ENCODE measurements at regions not wholly inside any gene's neighbourhood (a gene's known extent, or its start where the extent isn't known, plus 50 kb on each side); places are given as distances from the start of the nearest gene placed in this dataset.

DNA sequence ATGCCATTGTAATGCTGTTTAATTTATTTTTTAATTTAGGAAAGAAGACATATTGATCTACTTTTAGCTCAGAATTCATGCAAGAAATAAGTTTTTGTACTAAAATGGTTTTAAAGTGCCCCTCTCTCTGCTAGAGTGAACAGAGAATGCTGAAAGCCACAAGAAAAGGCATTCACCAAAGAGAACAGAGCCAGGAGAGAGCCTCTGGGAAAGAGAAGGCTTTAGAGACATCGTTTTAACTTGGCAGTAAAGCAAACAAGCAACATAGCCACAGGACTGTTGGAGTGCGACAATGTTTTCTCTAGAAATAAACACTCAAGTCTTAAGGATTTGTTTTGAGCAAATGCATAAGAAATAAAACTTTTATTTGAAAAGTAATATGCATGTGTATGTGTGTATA, 484.1 kb upstream of the CPEB2 start:
- in situ Hi-C loops (cut with MboI; ENCODE audit: low pct_unique_long_range_greater_than_20kb, low sequenced_read_pairs, unreplicated experiment), result no loop called here
- DNase-seq (ENCODE audit: low spot score), result no peak
- no peak for TF ChIP-seq CTCF (IDR thresholded peaks at IDR 0.05; ENCODE audit: extremely low read depth, insufficient read depth, missing control alignments)

GRCh38 chr4:14520171-14520570, 482.1 kb upstream of the CPEB2 start:
- no peak for TF ChIP-seq CTCF (IDR thresholded peaks at IDR 0.05; ENCODE audit: extremely low read depth, insufficient read depth, missing control alignments)
- no peak for DNase-seq (ENCODE audit: low spot score)
- in situ Hi-C loops (cut with MboI; ENCODE audit: low pct_unique_long_range_greater_than_20kb, low sequenced_read_pairs, unreplicated experiment), result no loop called here

GRCh38 chr4:14524276-14524675, 478.0 kb upstream of the CPEB2 start:
- in situ Hi-C loops (cut with MboI; ENCODE audit: low pct_unique_long_range_greater_than_20kb, low sequenced_read_pairs, unreplicated experiment), result no loop called here
- no peak for TF ChIP-seq CTCF (IDR thresholded peaks at IDR 0.05; ENCODE audit: extremely low read depth, insufficient read depth, missing control alignments)
- no peak for DNase-seq (ENCODE audit: low spot score)

DNA sequence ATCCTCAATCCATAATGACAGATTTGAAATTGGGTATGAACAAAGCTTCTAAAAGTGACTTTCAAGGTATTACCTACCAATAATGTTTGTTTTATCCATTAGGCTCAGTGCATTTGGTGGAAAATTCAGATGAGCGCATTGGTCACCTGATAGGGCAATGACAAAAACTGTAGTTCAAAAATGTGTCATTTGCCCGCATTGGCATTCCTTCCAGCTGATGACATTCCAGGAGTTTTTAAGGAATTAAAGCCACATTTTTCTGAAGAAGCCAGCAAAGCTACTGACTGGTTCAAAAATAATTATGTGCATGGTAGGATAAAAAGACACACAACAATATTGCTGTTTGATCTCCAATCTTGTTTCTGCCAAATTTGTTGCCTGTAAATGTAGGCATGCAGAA, 473.4 kb upstream of the CPEB2 start:
- in situ Hi-C loops (cut with MboI; ENCODE audit: low pct_unique_long_range_greater_than_20kb, low sequenced_read_pairs, unreplicated experiment), result no loop called here
- no peak for TF ChIP-seq CTCF (IDR thresholded peaks at IDR 0.05; ENCODE audit: extremely low read depth, insufficient read depth, missing control alignments)
- no peak for DNase-seq (ENCODE audit: low spot score)

DNA sequence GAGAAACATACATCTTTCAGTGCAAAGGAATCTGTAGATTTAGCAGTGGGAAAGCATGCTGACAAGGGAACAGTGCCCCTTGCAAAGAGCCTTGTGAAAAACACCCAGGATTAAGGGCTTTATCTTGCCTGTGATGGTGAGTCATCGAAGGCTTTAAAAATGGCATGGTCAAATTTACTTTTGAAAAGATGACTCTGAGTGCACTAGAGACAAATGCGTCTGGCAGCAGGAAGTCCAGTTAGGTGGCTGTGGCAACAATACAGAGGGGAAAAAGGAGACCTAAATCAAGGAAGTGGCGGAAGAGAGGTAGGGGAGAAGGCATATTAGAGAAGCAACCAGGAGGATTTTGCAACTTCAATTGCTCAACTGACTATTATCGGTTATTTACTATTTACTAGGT, 472.6 kb upstream of the CPEB2 start:
- in situ Hi-C loops (cut with MboI; ENCODE audit: low pct_unique_long_range_greater_than_20kb, low sequenced_read_pairs, unreplicated experiment), result no loop called here
- DNase-seq (ENCODE audit: low spot score), result no peak

DNA sequence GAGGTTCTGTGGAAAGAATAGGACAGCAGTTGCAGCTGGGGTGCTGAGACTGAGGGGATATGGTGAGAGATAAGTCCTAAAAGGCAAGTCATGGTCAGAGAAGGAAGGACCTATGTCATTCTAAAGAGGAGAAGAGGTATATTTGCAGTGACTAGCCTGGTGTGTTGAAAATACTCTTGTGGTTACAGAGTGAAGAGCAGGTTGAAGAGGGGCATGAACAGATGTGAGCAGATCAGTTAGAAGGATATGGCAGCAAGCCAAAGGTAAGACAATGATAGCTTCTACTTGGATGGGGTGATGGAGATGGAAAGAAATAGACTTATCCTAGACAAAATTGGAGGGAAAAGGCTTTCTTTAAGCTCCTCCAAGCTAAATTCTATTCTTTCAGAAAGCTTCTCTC, 469.8 kb upstream of the CPEB2 start:
- in situ Hi-C loops (cut with MboI; ENCODE audit: low pct_unique_long_range_greater_than_20kb, low sequenced_read_pairs, unreplicated experiment), result no loop called here
- no peak for DNase-seq (ENCODE audit: low spot score)
- TF ChIP-seq CTCF (IDR thresholded peaks at IDR 0.05; ENCODE audit: extremely low read depth, insufficient read depth, missing control alignments), result no peak

More for the DNA sequence above, 472.6 kb upstream of the CPEB2 start:
- TF ChIP-seq CTCF (IDR thresholded peaks at IDR 0.05; ENCODE audit: extremely low read depth, insufficient read depth, missing control alignments), result no peak

DNA sequence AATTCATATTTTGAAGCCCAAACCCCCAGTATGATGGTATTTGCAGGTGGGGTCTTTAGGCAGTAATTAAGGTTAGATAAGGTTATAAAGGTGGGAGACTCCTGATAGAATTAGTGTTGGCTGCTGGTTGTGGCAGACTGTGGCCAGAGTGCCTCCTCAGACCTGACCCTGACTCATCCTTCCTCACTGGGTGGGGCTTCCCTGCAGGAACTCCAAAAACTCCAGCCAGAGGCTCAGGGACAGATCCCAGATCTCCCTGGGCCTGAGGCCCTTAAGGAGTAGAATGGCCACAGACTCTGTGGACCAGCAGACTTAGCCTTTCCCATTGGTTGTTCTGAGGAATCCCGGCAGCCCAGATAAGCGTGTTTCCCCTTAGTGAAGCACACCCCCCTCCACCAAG, 463.0 kb upstream of the CPEB2 start:
- no peak for DNase-seq (ENCODE audit: low spot score)

More for the DNA sequence above, 463.0 kb upstream of the CPEB2 start:
- TF ChIP-seq CTCF (IDR thresholded peaks at IDR 0.05; ENCODE audit: extremely low read depth, insufficient read depth, missing control alignments), result no peak
- in situ Hi-C loops (cut with MboI; ENCODE audit: low pct_unique_long_range_greater_than_20kb, low sequenced_read_pairs, unreplicated experiment), result no loop called here
